T-cell (primary cell): ENCODE measurements at regions not wholly inside any gene's neighbourhood (a gene's known extent, or its start where the extent isn't known, plus 50 kb on each side); places are given as distances from the start of the nearest gene placed in this dataset.
"Not testable (repeated sequence)": the region's sequence is repeated elsewhere in the genome, so short reads cannot be mapped to it uniquely, and the experiment has no call there.

Experiments
- ATAC-seq, 4 experiments: fragments of 200-7000 bp in 3 of 4; fragments of 150-1000 bp in 1 of 4; cut with Tn5 transposase; replicated peaks in 1 of 4; 1 replicate in 3 of 4; 2 replicates in 1 of 4; pipeline ENCODE4 v1.10.0; 2021; ENCODE audit warnings: moderate library complexity in 3 of 4, mild to moderate bottlenecking in 2 of 4, moderate number of reproducible peaks in 1 of 4
- CTCF ChIA-PET, 2 donors: fragments of 300-600 bp; sonication (Branson Sonifier 250); formaldehyde crosslinking; loops; one replicate each; lab custom pipeline; 2022; ENCODE audit warnings: antibody characterized with exemption in 2 of 2; lab: Charles Lee
- POLR2A ChIA-PET, 2 donors: fragments of 300-600 bp; sonication (Branson Sonifier 250); formaldehyde crosslinking; loops; one replicate each; lab custom pipeline; 2022; ENCODE audit warnings: antibody characterized with exemption in 2 of 2; lab: Charles Lee
- DNase-seq, 35 experiments: peaks; one replicate each; pipeline versions ENCODE4 v3.0.0 to v3.0.0-alpha.2; 2013 to 2023
- H3K27ac ChIP-seq: one replicate; pipeline ENCODE4 v1.5.1; 2013; ENCODE audit warnings: low read length
- H3K27me3 ChIP-seq, 2 experiments: replicated peaks in 1 of 2; 1 replicate in 1 of 2; 2 replicates in 1 of 2; pipeline versions ENCODE4 v1.6.1 to v1.7.0; 2013; ENCODE audit warnings: low read length in 1 of 2, mixed read lengths in 1 of 2; ENCODE audit not compliant: control insufficient read depth in 2 of 2, insufficient read depth in 2 of 2; ENCODE audit errors: extremely low read depth in 1 of 2
- H3K36me3 ChIP-seq, 2 donors: 1 replicate in 1 of 2; 2 replicates in 1 of 2; pipeline versions ENCODE4 v1.6.1 to v1.7.0; 2013; ENCODE audit warnings: low read length in 1 of 2; ENCODE audit not compliant: control insufficient read depth in 2 of 2, insufficient read depth in 1 of 2; ENCODE audit errors: extremely low read depth in 1 of 2
- H3K4me1 ChIP-seq, 2 experiments: 1 replicate in 1 of 2; 2 replicates in 1 of 2; pipeline versions ENCODE4 v1.6.1 to v1.7.0; 2013; ENCODE audit warnings: low read length in 2 of 2, mixed read lengths in 1 of 2; ENCODE audit not compliant: insufficient read depth in 2 of 2, control insufficient read depth in 1 of 2; ENCODE audit errors: extremely low read depth in 1 of 2
- H3K4me3 ChIP-seq, 2 donors: 1 replicate in 1 of 2; 2 replicates in 1 of 2; pipeline versions ENCODE4 v1.5.1 to v1.7.0; 2013; ENCODE audit warnings: mild to moderate bottlenecking in 2 of 2, low read length in 1 of 2, moderate library complexity in 1 of 2; ENCODE audit not compliant: control insufficient read depth in 1 of 2; ENCODE audit errors: extremely low read depth in 1 of 2
- H3K9me3 ChIP-seq: 2 replicates; pipeline ENCODE4 v1.7.0; 2013
- H3K27ac Mint-ChIP-seq, 2 donors: one replicate each; pipeline ENCODE4 v1.8.0; 2020 to 2021; ENCODE audit warnings: mild to moderate bottlenecking in 2 of 2, mixed read lengths in 2 of 2
- H3K27me3 Mint-ChIP-seq, 2 donors: one replicate each; pipeline ENCODE4 v1.8.0; 2021 to 2022; ENCODE audit warnings: mixed read lengths in 2 of 2
- H3K36me3 Mint-ChIP-seq: one replicate; pipeline ENCODE4 v1.8.0; 2021; ENCODE audit warnings: mixed read lengths
- H3K4me1 Mint-ChIP-seq, 3 donors: one replicate each; pipeline ENCODE4 v1.8.0; 2020 to 2022; ENCODE audit warnings: mixed read lengths in 3 of 3, mild to moderate bottlenecking in 1 of 3
- H3K4me3 Mint-ChIP-seq, 3 donors: one replicate each; pipeline ENCODE4 v1.8.0; 2020 to 2022; ENCODE audit warnings: mild to moderate bottlenecking in 3 of 3, mixed read lengths in 3 of 3, moderate library complexity in 3 of 3
- H3K9me3 Mint-ChIP-seq, 3 donors: one replicate each; pipeline ENCODE4 v1.8.0; 2020 to 2022; ENCODE audit warnings: mixed read lengths in 3 of 3
- WGBS: methylation state at CpG from one replicate; pipeline ENCODE4 v1.1.5; 2013; ENCODE audit warnings: missing lambda C conversion rate; ENCODE audit not compliant: insufficient coverage; 5-methylcytosine and 5-hydroxymethylcytosine counted together

GRCh38 chr2:131673400-131674173 lies 145.9 kb downstream of the CCDC74A start:
- no peaks in the 10 kb centered on the region for H3K36me3 Mint-ChIP-seq
- DNase-seq (peak in 28 of 35 experiments; percentile 17 to 67 (median 40)), ATAC-seq (peak; percentile 62 to 72 (median 68))
- CTCF ChIA-PET = interaction anchor here (0.5 to 2.8 kb wide), 8 partner anchors 8 to 520 kb away, joined by 3 to 26 read pairs (median 4); no protein-coding TSS in a partner anchor
- peaks cover 2 to 45% of the 10 kb centered on the region in 2 experiments for H3K27me3 ChIP-seq
- no peaks in the 10 kb centered on the region for H3K9me3 Mint-ChIP-seq
- POLR2A ChIA-PET = no interaction called here
- peak overlapping the region; percentile 21 to 28 for H3K4me3 ChIP-seq
- H3K9me3 ChIP-seq = no peaks in the 10 kb centered on the region
- 9% methylated on average over 46 of the region's 48 CpGs for WGBS
- peaks cover 0 to 23% of the 10 kb centered on the region in 2 experiments for H3K4me1 ChIP-seq
- H3K36me3 ChIP-seq = no peaks in the 10 kb centered on the region
- H3K4me3 Mint-ChIP-seq = peak overlapping the region; percentile 52 to 74 (median 59)
- peaks cover 6 to 13% (median 6%) of the 10 kb centered on the region in 3 donors for H3K4me1 Mint-ChIP-seq
- no peak overlapping the region for H3K27ac Mint-ChIP-seq
- no peak overlapping the region for H3K27ac ChIP-seq
- peaks cover 20 to 21% of the 10 kb centered on the region in 2 donors for H3K27me3 Mint-ChIP-seq

- POLR2A ChIA-PET = no interaction called here
- CTCF ChIA-PET = interaction anchor here (0.5 to 2.8 kb wide), 6 partner anchors 8 to 521 kb away, joined by 3 to 16 read pairs (median 4); no protein-coding TSS in a partner anchor
- 0% methylated on average over 5 of the region's 6 CpGs for WGBS
- Mint-ChIP-seq H3K9me3 (no peaks in the 10 kb centered on the region), H3K4me1 (peaks cover 6 to 13% (median 6%) of the 10 kb centered on the region in 3 donors), H3K4me3 (peak overlapping the region; percentile 52 to 74 (median 59)), H3K27ac (no peak overlapping the region), H3K36me3 (no peaks in the 10 kb centered on the region), H3K27me3 (peaks cover 20 to 21% of the 10 kb centered on the region in 2 donors)
- Histone ChIP-seq H3K4me3 (peak overlapping the region in 1 of 2 donors; percentile 21), H3K27me3 (peaks cover 2 to 45% of the 10 kb centered on the region in 2 experiments), H3K9me3 (no peaks in the 10 kb centered on the region), H3K36me3 (no peaks in the 10 kb centered on the region), H3K27ac (no peak overlapping the region), H3K4me1 (peaks cover 0 to 23% of the 10 kb centered on the region in 2 experiments)
- DNase-seq (no peak), ATAC-seq (no peak)
Observed at GRCh38 chr2:131674174-131674507, 146.5 kb downstream of the CCDC74A start.

DNA sequence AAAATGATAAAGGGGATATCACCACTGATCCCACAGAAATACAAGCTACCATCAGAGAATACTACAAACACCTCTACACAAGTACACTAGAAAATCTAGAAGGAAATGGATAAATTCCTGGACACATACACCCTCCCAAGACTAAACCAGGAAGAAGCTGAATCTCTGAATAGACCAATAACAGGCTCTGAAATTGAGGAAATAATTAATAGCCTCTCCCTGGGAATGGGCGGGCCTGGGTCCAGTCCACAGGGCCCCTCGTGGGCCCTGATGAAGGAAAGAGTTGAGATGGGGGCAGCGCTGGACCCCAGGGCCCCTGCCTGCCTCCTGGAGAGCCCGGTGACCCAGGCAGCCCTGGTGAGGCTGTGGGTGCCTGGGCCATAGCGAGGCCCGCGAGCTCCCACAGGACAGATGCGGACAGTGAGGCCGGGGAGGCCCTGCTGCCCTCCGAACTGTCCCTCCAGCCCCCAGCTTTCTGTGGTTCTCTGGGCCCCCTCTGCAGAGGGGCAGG lies 154.0 kb downstream of the CCDC74A start:
- H3K36me3 Mint-ChIP-seq, H3K9me3 ChIP-seq, H3K9me3 Mint-ChIP-seq, H3K27ac ChIP-seq, H3K27me3 Mint-ChIP-seq, POLR2A ChIA-PET, ATAC-seq, H3K36me3 ChIP-seq, DNase-seq: not testable (repeated sequence)
- Mint-ChIP-seq H3K4me1 (peaks cover 44 to 52% (median 50%) of the 10 kb centered on the region in 3 donors), H3K4me3 (peak overlapping the region; percentile 87 to 90 (median 88)), H3K27ac (peak overlapping the region; percentile 82 to 90)
- 74% methylated on average over 7 of the region's 10 CpGs for WGBS
- CTCF ChIA-PET = interaction anchor here (0.7 to 2.5 kb wide), 7 partner anchors 8 to 884 kb away, joined by 3 to 26 read pairs (median 5); partner anchors contain the start of gene MZT2A (in 1 of the 2)
- Histone ChIP-seq H3K4me3 (peak overlapping the region; percentile 68 to 78), H3K27me3 (peaks cover 0 to 15% of the 10 kb centered on the region in 2 experiments), H3K4me1 (peaks cover 3 to 16% of the 10 kb centered on the region in 2 experiments)

- Histone ChIP-seq H3K36me3 (peaks cover 0 to 3% of the 10 kb centered on the region in 2 donors), H3K4me1 (peaks cover 3 to 16% of the 10 kb centered on the region in 2 experiments), H3K4me3 (peak overlapping the region; percentile 68 to 78), H3K9me3 (no peaks in the 10 kb centered on the region), H3K27me3 (peaks cover 0 to 14% of the 10 kb centered on the region in 2 experiments), H3K27ac (no peak overlapping the region)
- DNase-seq = peak; percentile 33 to 79 (median 58)
- ChIA-PET CTCF (interaction anchor here (0.7 to 2.5 kb wide), 8 partner anchors 8 to 885 kb away, joined by 3 to 26 read pairs (median 5); partner anchors contain the start of gene MZT2A (in 1 of the 2)), POLR2A (no interaction called here)
- Mint-ChIP-seq H3K9me3 (no peaks in the 10 kb centered on the region), H3K4me3 (peak overlapping the region; percentile 87 to 90 (median 88)), H3K36me3 (peaks cover 14% of the 10 kb centered on the region), H3K27ac (peak overlapping the region; percentile 83 to 90), H3K27me3 (no peaks in the 10 kb centered on the region), H3K4me1 (peaks cover 44 to 51% (median 50%) of the 10 kb centered on the region in 3 donors)
- WGBS = 2% methylated on average over 45 of the region's 51 CpGs
- peak; percentile 98 to 99 (median 98) for ATAC-seq
Observed at GRCh38 chr2:131682122-131682944, 154.6 kb downstream of the CCDC74A start.

GRCh38 chr2:131682945-131683330 lies 155.2 kb downstream of the CCDC74A start:
- H3K9me3 ChIP-seq, H3K36me3 ChIP-seq, H3K27ac ChIP-seq, POLR2A ChIA-PET, H3K9me3 Mint-ChIP-seq, H3K27me3 Mint-ChIP-seq: not testable (repeated sequence)
- peak; percentile 12 to 50 (median 38) for ATAC-seq
- peak overlapping the region; percentile 67 to 90 for H3K27ac Mint-ChIP-seq
- peaks cover 44 to 50% (median 47%) of the 10 kb centered on the region in 3 donors for H3K4me1 Mint-ChIP-seq
- DNase-seq = peak in 5 of 35 experiments; percentile 5 to 30 (median 12)
- H3K4me3 ChIP-seq = peak overlapping the region in 1 of 2 donors; percentile 68
- peaks cover 3 to 16% of the 10 kb centered on the region in 2 experiments for H3K4me1 ChIP-seq
- CTCF ChIA-PET = interaction anchor here (1.0 to 2.5 kb wide), 5 partner anchors 10 to 529 kb away, joined by 3 to 26 read pairs (median 9); partner anchors contain the start of gene MZT2A (in 1 of the 2)
- H3K4me3 Mint-ChIP-seq = peak overlapping the region; percentile 87 to 90 (median 88)
- WGBS = 26% methylated on average over 5 of the region's 9 CpGs
- H3K36me3 Mint-ChIP-seq = peaks cover 21% of the 10 kb centered on the region
- peaks cover 0 to 14% of the 10 kb centered on the region in 2 experiments for H3K27me3 ChIP-seq
